HEK293 (cell line): ENCODE measurements at regions not wholly inside any gene's neighbourhood (a gene's known extent, or its start where the extent isn't known, plus 50 kb on each side); places are given as distances from the start of the nearest gene placed in this dataset.

ENCODE experiments used
- ZNF274 ChIP-seq, 2 experiments: fragments of 200-500 bp in 1 of 2; fragments of 450-650 bp in 1 of 2; sonication (Bioruptor generic) in 1 of 2; formaldehyde crosslinking in 1 of 2; IDR thresholded peaks; 2 replicates each; pipeline versions ENCODE4 v1.5.1 to v1.6.1; 2014 to 2016; ENCODE audit warnings: borderline replicate concordance in 1 of 2, inconsistent platforms in 1 of 2, low read length in 1 of 2, missing biosample characterization in 1 of 2, missing genetic modification characterization in 1 of 2
- ZNF76 ChIP-seq: fragments of 450-650 bp; formaldehyde crosslinking; IDR thresholded peaks from 2 replicates; pipeline ENCODE4; 2016; ENCODE audit warnings: low read depth, missing biosample characterization, missing genetic modification characterization, borderline replicate concordance
- TF ChIP-seq, protein P1 (sequence below): fragments of 450-650 bp; formaldehyde crosslinking; IDR thresholded peaks from 2 replicates; pipeline ENCODE4 v1.5.1; 2016; ENCODE audit warnings: missing biosample characterization, missing genetic modification characterization, borderline replicate concordance
- TF ChIP-seq, protein P2 (sequence below): fragments of 450-650 bp; formaldehyde crosslinking; IDR thresholded peaks from 2 replicates; pipeline ENCODE4 v1.5.1; 2016; ENCODE audit warnings: missing biosample characterization, missing genetic modification characterization
- TF ChIP-seq, protein P3 (sequence below): fragments of 450-650 bp; formaldehyde crosslinking; IDR thresholded peaks from 2 replicates; pipeline ENCODE4 v1.5.1; 2016; ENCODE audit warnings: missing biosample characterization, missing genetic modification characterization

DNA sequence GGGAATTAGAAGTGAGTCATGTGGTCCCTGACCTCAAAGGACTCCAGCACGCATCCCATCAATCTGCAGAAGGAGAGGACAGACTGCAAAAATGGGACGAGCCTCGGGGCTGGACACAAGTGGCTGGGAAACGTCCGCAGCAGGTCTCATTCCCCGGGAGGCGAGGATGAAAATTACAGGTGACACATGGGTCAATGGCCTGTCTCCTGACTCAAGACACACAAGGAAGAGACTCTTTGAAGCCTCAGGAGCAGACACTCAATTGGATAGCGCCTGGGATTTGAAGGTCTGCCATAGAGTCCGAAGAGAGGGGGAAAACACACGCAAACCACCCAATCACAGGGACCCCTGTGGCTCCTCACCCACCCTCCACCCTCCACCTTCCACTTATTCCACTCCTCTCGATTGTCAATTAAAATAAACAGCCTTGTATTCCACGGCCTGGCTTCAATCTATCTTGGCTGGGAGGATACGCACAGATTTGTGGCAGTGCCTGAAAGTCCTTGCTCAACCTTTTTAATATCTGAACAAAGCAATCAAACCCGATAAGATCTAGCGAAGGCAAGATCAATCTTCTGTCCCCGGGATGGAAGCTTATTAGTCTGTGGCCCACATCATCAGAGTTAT lies 101.8 kb upstream of the CADM1 start:
- TF ChIP-seq, protein P1, sequence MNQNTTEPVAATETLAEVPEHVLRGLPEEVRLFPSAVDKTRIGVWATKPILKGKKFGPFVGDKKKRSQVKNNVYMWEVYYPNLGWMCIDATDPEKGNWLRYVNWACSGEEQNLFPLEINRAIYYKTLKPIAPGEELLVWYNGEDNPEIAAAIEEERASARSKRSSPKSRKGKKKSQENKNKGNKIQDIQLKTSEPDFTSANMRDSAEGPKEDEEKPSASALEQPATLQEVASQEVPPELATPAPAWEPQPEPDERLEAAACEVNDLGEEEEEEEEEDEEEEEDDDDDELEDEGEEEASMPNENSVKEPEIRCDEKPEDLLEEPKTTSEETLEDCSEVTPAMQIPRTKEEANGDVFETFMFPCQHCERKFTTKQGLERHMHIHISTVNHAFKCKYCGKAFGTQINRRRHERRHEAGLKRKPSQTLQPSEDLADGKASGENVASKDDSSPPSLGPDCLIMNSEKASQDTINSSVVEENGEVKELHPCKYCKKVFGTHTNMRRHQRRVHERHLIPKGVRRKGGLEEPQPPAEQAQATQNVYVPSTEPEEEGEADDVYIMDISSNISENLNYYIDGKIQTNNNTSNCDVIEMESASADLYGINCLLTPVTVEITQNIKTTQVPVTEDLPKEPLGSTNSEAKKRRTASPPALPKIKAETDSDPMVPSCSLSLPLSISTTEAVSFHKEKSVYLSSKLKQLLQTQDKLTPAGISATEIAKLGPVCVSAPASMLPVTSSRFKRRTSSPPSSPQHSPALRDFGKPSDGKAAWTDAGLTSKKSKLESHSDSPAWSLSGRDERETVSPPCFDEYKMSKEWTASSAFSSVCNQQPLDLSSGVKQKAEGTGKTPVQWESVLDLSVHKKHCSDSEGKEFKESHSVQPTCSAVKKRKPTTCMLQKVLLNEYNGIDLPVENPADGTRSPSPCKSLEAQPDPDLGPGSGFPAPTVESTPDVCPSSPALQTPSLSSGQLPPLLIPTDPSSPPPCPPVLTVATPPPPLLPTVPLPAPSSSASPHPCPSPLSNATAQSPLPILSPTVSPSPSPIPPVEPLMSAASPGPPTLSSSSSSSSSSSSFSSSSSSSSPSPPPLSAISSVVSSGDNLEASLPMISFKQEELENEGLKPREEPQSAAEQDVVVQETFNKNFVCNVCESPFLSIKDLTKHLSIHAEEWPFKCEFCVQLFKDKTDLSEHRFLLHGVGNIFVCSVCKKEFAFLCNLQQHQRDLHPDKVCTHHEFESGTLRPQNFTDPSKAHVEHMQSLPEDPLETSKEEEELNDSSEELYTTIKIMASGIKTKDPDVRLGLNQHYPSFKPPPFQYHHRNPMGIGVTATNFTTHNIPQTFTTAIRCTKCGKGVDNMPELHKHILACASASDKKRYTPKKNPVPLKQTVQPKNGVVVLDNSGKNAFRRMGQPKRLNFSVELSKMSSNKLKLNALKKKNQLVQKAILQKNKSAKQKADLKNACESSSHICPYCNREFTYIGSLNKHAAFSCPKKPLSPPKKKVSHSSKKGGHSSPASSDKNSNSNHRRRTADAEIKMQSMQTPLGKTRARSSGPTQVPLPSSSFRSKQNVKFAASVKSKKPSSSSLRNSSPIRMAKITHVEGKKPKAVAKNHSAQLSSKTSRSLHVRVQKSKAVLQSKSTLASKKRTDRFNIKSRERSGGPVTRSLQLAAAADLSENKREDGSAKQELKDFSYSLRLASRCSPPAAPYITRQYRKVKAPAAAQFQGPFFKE (tag by site-specific recombination): no peak
- TF ChIP-seq ZNF76 (tag by site-specific recombination): no peak
- TF ChIP-seq, protein P2, sequence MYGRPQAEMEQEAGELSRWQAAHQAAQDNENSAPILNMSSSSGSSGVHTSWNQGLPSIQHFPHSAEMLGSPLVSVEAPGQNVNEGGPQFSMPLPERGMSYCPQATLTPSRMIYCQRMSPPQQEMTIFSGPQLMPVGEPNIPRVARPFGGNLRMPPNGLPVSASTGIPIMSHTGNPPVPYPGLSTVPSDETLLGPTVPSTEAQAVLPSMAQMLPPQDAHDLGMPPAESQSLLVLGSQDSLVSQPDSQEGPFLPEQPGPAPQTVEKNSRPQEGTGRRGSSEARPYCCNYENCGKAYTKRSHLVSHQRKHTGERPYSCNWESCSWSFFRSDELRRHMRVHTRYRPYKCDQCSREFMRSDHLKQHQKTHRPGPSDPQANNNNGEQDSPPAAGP: no peak
- no peak for TF ChIP-seq ZNF274 (IDR thresholded peaks at IDR 0.05; ENCODE audit: low read length)
- no peak for TF ChIP-seq ZNF274 (tag by site-specific recombination; IDR thresholded peaks at IDR 0.05; ENCODE audit: borderline replicate concordance)
- TF ChIP-seq, protein P3, sequence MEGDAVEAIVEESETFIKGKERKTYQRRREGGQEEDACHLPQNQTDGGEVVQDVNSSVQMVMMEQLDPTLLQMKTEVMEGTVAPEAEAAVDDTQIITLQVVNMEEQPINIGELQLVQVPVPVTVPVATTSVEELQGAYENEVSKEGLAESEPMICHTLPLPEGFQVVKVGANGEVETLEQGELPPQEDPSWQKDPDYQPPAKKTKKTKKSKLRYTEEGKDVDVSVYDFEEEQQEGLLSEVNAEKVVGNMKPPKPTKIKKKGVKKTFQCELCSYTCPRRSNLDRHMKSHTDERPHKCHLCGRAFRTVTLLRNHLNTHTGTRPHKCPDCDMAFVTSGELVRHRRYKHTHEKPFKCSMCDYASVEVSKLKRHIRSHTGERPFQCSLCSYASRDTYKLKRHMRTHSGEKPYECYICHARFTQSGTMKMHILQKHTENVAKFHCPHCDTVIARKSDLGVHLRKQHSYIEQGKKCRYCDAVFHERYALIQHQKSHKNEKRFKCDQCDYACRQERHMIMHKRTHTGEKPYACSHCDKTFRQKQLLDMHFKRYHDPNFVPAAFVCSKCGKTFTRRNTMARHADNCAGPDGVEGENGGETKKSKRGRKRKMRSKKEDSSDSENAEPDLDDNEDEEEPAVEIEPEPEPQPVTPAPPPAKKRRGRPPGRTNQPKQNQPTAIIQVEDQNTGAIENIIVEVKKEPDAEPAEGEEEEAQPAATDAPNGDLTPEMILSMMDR (tag by site-specific recombination): no peak
